ENCODE measurements at regions not wholly inside any gene's neighbourhood (a gene's known extent, or its start where the extent isn't known, plus 50 kb on each side); places are given as distances from the start of the nearest gene placed in this dataset.

GRCh38 chr16:60748366-60748765 lies 1287.9 kb downstream of the CDH8 start:
- TF ChIP-seq CTCF (IDR thresholded peaks at IDR 0.05) (no peak), POLR2A (IDR thresholded peaks at IDR 0.05) (no peak)
- intact Hi-C loops (cut with DNase I; ENCODE audit: low total_unique reads) = no loop called here
- no peak for DNase-seq (ENCODE audit: low spot score in 2 of 2)
- H3K4me3 ChIP-seq (ENCODE audit: low read depth, poor library complexity, severe bottlenecking) = no peak overlapping the region

DNA sequence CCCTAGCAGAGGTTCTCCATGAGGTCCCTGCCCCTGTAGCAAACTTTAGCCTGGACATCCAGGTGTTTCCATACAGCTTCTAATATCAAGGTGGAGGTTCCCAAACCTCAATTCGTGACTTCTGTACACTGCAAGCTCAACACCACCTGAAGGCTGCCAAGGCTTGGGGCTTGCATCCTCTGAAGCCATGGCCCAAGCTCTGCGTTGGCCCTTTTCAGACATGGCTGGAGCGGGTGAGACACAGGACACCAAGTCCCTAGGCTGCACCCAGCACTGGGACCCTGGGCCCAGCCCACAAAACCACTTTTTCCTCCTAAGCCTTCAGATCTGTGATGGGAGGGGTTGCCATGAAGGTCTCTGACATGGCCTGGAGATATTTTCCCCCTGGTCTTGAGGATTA lies 1292.0 kb downstream of the CDH8 start:
- DNase-seq (ENCODE audit: low spot score in 2 of 2) = no peak
- H3K4me3 ChIP-seq (ENCODE audit: low read depth, poor library complexity, severe bottlenecking) = no peak overlapping the region
- intact Hi-C loops (cut with DNase I; ENCODE audit: low total_unique reads) = no loop called here
- WGBS, 2 donors = 90 to 95% methylated on average over 3 of the region's 3 CpGs
- no peak for TF ChIP-seq CTCF (IDR thresholded peaks at IDR 0.05)

DNA sequence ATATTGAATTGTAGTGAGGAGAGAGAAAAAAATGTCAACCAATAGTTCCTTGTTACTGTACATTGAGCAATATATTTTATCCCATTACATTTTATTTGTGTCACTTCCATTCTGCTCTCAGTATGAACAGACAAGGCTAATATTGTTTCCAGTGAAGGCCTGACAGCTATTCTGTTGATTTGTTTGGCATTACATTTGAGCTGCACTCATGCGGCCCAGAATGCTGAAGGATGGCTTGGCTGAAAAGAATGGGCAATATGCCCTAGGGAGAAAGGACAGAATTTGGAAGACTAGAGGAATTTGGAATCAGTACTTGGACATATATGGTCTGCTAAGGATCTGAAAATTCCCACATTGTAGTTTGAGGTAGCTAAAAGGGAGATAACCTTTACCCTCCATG lies 1294.4 kb downstream of the CDH8 start:
- DNase-seq (ENCODE audit: low spot score in 2 of 2) = no peak
- 56 to 60% methylated on average over 1 of the region's 1 CpG for WGBS, 2 donors
- TF ChIP-seq POLR2A (IDR thresholded peaks at IDR 0.05) (no peak), CTCF (IDR thresholded peaks at IDR 0.05) (no peak)
- intact Hi-C loops (cut with DNase I; ENCODE audit: low total_unique reads) = no loop called here
- no peak overlapping the region for H3K4me3 ChIP-seq (ENCODE audit: low read depth, poor library complexity, severe bottlenecking)

DNA sequence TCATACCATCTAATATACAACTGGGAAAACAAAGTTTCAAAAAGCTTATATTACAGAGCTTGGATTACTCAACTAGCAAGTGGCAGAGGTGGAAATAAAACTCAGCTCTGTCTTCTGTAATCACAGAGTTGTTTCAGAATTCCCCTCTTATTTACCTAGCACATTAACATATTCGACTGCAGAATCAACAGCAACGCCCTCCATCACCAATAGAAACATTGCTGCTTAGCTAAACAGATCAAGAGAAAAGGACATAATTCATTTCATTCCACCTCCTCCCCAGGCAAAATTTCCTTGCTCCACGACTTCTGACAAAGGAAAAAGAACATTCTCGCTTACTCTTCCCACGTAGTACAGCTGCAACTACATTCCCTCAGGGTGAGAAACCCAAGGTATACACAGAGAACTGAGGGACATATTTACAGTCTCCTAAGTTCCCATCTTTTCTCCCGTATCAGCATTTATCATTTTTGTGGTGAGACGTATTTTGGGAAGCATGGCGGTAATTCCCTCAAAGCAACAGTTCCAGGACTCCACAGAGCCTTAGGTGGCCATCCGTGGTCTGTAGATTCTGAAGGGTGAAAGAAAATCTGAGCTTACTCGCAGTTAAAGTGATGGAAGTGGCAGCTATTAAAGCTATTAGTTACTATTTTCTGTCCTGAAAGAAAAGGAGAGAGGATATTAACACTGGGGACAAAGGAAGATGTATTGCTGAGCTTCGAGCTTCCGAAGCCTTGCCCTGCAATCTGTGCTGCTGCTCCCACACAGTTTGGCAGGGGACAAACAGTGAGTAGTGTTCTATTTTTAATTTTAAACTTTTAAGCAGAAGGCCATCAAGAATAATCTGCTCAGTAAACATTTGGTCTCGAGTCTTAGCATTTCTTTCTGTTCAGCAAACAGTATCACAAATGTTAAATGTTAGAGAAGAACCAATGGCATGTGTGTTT lies 1296.2 kb downstream of the CDH8 start:
- intact Hi-C loops (cut with DNase I; ENCODE audit: low total_unique reads) = no loop called here
- 32 to 39% methylated on average over 13 of the region's 13 CpGs for WGBS, 2 donors
- TF ChIP-seq POLR2A (IDR thresholded peaks at IDR 0.05) = no peak
- TF ChIP-seq CTCF (IDR thresholded peaks at IDR 0.05) = no peak
- DNase-seq (ENCODE audit: low spot score in 2 of 2) = no peak
- H3K4me3 ChIP-seq (ENCODE audit: low read depth, poor library complexity, severe bottlenecking) = no peak overlapping the region

GRCh38 chr16:60731329-60732050 lies 1304.7 kb downstream of the CDH8 start:
- H3K4me3 ChIP-seq (ENCODE audit: low read depth, poor library complexity, severe bottlenecking) = no peak overlapping the region
- no peak for DNase-seq (ENCODE audit: low spot score in 2 of 2)
- 54 to 57% methylated on average over 5 of the region's 5 CpGs for WGBS, 2 donors
- intact Hi-C loops (cut with DNase I; ENCODE audit: low total_unique reads) = no loop called here
- TF ChIP-seq CTCF (IDR thresholded peaks at IDR 0.05) (no peak), POLR2A (IDR thresholded peaks at IDR 0.05) (no peak)

All from lower leg skin (tissue), 4 donors.